Smooth muscle cell (in vitro differentiated cells): ENCODE measurements at regions not wholly inside any gene's neighbourhood (a gene's known extent, or its start where the extent isn't known, plus 50 kb on each side); places are given as distances from the start of the nearest gene placed in this dataset.

Source experiments
- DNase-seq: peaks from one replicate; lab custom pipeline; 2025; ENCODE audit not compliant: unreplicated experiment; lab: John Stamatoyannopoulos, UW
- H2AFZ ChIP-seq: fragments of 200-600 bp; sonication (generic); 2 replicates; pipeline ENCODE4 v1.6.0; 2016; ENCODE audit warnings: antibody characterized with exemption, low read depth, mild to moderate bottlenecking
- H3F3A ChIP-seq: fragments of 200-600 bp; sonication (generic); 2 replicates; pipeline ENCODE4 v1.6.0; 2017; ENCODE audit warnings: antibody characterized with exemption, low read depth
- H3K27ac ChIP-seq: fragments of 200-600 bp; sonication (generic); 2 replicates; pipeline ENCODE4 v1.5.1; 2016; ENCODE audit warnings: low read depth, mild to moderate bottlenecking
- H3K27me3 ChIP-seq: fragments of 200-600 bp; sonication (generic); 2 replicates; pipeline ENCODE4 v1.6.1; 2016; ENCODE audit warnings: low read depth, mild to moderate bottlenecking
- H3K36me3 ChIP-seq: fragments of 200-600 bp; sonication (generic); 2 replicates; pipeline ENCODE4 v1.5.1; 2016; ENCODE audit warnings: low read depth
- H3K4me1 ChIP-seq: fragments of 200-600 bp; sonication (generic); 2 replicates; pipeline ENCODE4 v1.5.1; 2016; ENCODE audit warnings: low read depth
- H3K4me2 ChIP-seq: fragments of 200-600 bp; sonication (generic); 2 replicates; pipeline ENCODE4 v1.6.0; 2016; ENCODE audit warnings: mild to moderate bottlenecking
- H3K4me3 ChIP-seq: fragments of 200-600 bp; sonication (generic); 2 replicates; pipeline ENCODE4 v1.5.1; 2016; ENCODE audit warnings: mild to moderate bottlenecking
- H3K79me2 ChIP-seq: fragments of 200-600 bp; sonication (generic); 2 replicates; pipeline ENCODE4 v1.6.0; 2016; ENCODE audit warnings: low read depth, mild to moderate bottlenecking
- H3K9ac ChIP-seq: fragments of 200-600 bp; sonication (generic); 2 replicates; pipeline ENCODE4 v1.6.0; 2016; ENCODE audit warnings: low read depth
- H3K9me3 ChIP-seq: fragments of 200-600 bp; sonication (generic); replicated peaks from 2 replicates; pipeline ENCODE4 v1.5.1; 2016; ENCODE audit warnings: low read depth
- H4K20me1 ChIP-seq: fragments of 200-600 bp; sonication (generic); 2 replicates; pipeline ENCODE4 v1.6.0; 2016; ENCODE audit warnings: low read depth
- CTCF ChIP-seq: fragments of 200-600 bp; sonication (generic); IDR thresholded peaks from 2 replicates; pipeline ENCODE4 v1.5.1; 2017; ENCODE audit warnings: borderline replicate concordance, mild to moderate bottlenecking, antibody characterized with exemption; ENCODE audit not compliant: insufficient read depth, poor library complexity, severe bottlenecking
- WGBS: methylation state at CpG from one replicate; pipeline ENCODE4 v1.1.7; 2016; ENCODE audit warnings: low lambda C conversion rate; 5-methylcytosine and 5-hydroxymethylcytosine counted together

GRCh38 chr2:129457277-129457818, 522.1 kb upstream of the RAB6C start:
- no peak for DNase-seq
- Histone ChIP-seq H3K9me3 (no peaks in the 10 kb centered on the region), H3F3A (no peaks in the 10 kb centered on the region)

GRCh38 chr2:129458006-129458405, 521.5 kb upstream of the RAB6C start:
- H3K9me3 ChIP-seq: no peaks in the 10 kb centered on the region
- no peaks in the 10 kb centered on the region for H3F3A ChIP-seq
- no peak overlapping the region for H3K4me3 ChIP-seq
- no peaks in the 10 kb centered on the region for H3K79me2 ChIP-seq
- WGBS: 90% methylated on average over 7 of the region's 7 CpGs
- H3K27me3 ChIP-seq: no peaks in the 10 kb centered on the region
- H2AFZ ChIP-seq: no peak overlapping the region
- no peaks in the 10 kb centered on the region for H3K4me1 ChIP-seq
- no peaks in the 10 kb centered on the region for H4K20me1 ChIP-seq
- H3K27ac ChIP-seq: no peak overlapping the region
- no peak for DNase-seq
- H3K36me3 ChIP-seq: no peaks in the 10 kb centered on the region
- no peak overlapping the region for H3K4me2 ChIP-seq
- TF ChIP-seq CTCF: no peak
- no peak overlapping the region for H3K9ac ChIP-seq

More at GRCh38 chr2:129457277-129457818, 522.1 kb upstream of the RAB6C start:
- Histone ChIP-seq H4K20me1 (no peaks in the 10 kb centered on the region), H3K9ac (no peak overlapping the region), H3K4me2 (no peak overlapping the region), H3K79me2 (no peaks in the 10 kb centered on the region), H3K27me3 (no peaks in the 10 kb centered on the region), H3K4me3 (no peak overlapping the region), H3K36me3 (no peaks in the 10 kb centered on the region), H3K27ac (no peak overlapping the region), H3K4me1 (no peaks in the 10 kb centered on the region), H2AFZ (no peak overlapping the region)
- no peak for TF ChIP-seq CTCF
- 84% methylated on average over 5 of the region's 5 CpGs for WGBS

GRCh38 chr2:129458436-129458835, 521.0 kb upstream of the RAB6C start:
- 91% methylated on average over 7 of the region's 7 CpGs for WGBS

More at GRCh38 chr2:129458436-129458835, 521.0 kb upstream of the RAB6C start:
- H3K27me3 ChIP-seq: no peaks in the 10 kb centered on the region
- no peaks in the 10 kb centered on the region for H3F3A ChIP-seq
- no peak overlapping the region for H3K4me2 ChIP-seq
- no peaks in the 10 kb centered on the region for H3K4me1 ChIP-seq
- no peak overlapping the region for H3K27ac ChIP-seq
- H2AFZ ChIP-seq: no peak overlapping the region
- TF ChIP-seq CTCF: no peak
- H3K9me3 ChIP-seq: no peaks in the 10 kb centered on the region
- no peaks in the 10 kb centered on the region for H3K36me3 ChIP-seq
- no peaks in the 10 kb centered on the region for H4K20me1 ChIP-seq
- H3K9ac ChIP-seq: no peak overlapping the region
- DNase-seq: no peak
- H3K79me2 ChIP-seq: no peaks in the 10 kb centered on the region
- no peak overlapping the region for H3K4me3 ChIP-seq
